K562 (cell line): ENCODE measurements at regions not wholly inside any gene's neighbourhood (a gene's known extent, or its start where the extent isn't known, plus 50 kb on each side); places are given as distances from the start of the nearest gene placed in this dataset.

Experiments
- BACH1 ChIP-seq: fragments of 200-800 bp; sonication (Bioruptor generic); IDR thresholded peaks from 2 replicates; pipeline ENCODE4 v1.6.1; 2016; ENCODE audit warnings: missing genetic modification characterization, missing compliant biosample characterization
- KLF13 ChIP-seq: fragments of 450-650 bp; IDR thresholded peaks from 2 replicates; pipeline ENCODE4 v1.6.1; 2016; ENCODE audit warnings: missing genetic modification characterization, low read depth, mild to moderate bottlenecking, missing compliant biosample characterization, moderate library complexity, borderline replicate concordance
- TF ChIP-seq, protein P1 (sequence below): fragments of 200-800 bp; sonication (Bioruptor generic); IDR thresholded peaks from 2 replicates; pipeline ENCODE4 v1.6.1; 2016; ENCODE audit warnings: missing genetic modification characterization, missing compliant biosample characterization
- TF ChIP-seq, protein P2 (sequence below): fragments of 450-650 bp; formaldehyde crosslinking; IDR thresholded peaks from 2 replicates; pipeline ENCODE4 v1.4.0; 2022; ENCODE audit warnings: missing genetic modification characterization

DNA sequence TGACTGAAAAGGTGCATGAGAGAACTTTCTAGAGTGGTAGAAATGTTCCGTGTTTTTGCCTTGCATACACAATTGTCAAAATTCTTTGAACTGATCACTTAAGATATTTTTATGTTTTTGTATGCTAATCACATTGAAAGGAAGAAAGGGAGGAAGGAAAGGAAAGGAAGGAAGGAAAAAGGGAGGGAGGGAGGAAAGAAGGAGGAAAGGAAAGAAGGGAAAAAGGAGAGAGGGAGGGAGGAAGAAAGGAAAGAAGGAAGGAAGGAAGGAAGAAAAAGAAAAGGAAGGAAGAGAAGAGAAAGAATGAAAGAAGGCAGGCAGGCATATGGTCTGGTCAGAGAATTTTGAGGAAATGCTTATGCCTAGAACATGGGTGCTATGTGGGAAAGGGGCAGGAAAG lies 68.4 kb upstream of the PGBD5 start (continued):
- TF ChIP-seq KLF13 (tag) (no peak), BACH1 (tag) (no peak)
- TF ChIP-seq, protein P1, sequence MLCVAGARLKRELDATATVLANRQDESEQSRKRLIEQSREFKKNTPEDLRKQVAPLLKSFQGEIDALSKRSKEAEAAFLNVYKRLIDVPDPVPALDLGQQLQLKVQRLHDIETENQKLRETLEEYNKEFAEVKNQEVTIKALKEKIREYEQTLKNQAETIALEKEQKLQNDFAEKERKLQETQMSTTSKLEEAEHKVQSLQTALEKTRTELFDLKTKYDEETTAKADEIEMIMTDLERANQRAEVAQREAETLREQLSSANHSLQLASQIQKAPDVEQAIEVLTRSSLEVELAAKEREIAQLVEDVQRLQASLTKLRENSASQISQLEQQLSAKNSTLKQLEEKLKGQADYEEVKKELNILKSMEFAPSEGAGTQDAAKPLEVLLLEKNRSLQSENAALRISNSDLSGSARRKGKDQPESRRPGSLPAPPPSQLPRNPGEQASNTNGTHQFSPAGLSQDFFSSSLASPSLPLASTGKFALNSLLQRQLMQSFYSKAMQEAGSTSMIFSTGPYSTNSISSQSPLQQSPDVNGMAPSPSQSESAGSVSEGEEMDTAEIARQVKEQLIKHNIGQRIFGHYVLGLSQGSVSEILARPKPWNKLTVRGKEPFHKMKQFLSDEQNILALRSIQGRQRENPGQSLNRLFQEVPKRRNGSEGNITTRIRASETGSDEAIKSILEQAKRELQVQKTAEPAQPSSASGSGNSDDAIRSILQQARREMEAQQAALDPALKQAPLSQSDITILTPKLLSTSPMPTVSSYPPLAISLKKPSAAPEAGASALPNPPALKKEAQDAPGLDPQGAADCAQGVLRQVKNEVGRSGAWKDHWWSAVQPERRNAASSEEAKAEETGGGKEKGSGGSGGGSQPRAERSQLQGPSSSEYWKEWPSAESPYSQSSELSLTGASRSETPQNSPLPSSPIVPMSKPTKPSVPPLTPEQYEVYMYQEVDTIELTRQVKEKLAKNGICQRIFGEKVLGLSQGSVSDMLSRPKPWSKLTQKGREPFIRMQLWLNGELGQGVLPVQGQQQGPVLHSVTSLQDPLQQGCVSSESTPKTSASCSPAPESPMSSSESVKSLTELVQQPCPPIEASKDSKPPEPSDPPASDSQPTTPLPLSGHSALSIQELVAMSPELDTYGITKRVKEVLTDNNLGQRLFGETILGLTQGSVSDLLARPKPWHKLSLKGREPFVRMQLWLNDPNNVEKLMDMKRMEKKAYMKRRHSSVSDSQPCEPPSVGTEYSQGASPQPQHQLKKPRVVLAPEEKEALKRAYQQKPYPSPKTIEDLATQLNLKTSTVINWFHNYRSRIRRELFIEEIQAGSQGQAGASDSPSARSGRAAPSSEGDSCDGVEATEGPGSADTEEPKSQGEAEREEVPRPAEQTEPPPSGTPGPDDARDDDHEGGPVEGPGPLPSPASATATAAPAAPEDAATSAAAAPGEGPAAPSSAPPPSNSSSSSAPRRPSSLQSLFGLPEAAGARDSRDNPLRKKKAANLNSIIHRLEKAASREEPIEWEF (CRISPR knock-in tag), result no peak
- TF ChIP-seq, protein P2, sequence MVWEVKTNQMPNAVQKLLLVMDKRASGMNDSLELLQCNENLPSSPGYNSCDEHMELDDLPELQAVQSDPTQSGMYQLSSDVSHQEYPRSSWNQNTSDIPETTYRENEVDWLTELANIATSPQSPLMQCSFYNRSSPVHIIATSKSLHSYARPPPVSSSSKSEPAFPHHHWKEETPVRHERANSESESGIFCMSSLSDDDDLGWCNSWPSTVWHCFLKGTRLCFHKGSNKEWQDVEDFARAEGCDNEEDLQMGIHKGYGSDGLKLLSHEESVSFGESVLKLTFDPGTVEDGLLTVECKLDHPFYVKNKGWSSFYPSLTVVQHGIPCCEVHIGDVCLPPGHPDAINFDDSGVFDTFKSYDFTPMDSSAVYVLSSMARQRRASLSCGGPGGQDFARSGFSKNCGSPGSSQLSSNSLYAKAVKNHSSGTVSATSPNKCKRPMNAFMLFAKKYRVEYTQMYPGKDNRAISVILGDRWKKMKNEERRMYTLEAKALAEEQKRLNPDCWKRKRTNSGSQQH, result peak; percentile 76; the same call in 1 of the 2 replicates
- TF ChIP-seq, all 486 proteins: peak for 6
